GM03348 (cell line): ENCODE measurements at regions not wholly inside any gene's neighbourhood (a gene's known extent, or its start where the extent isn't known, plus 50 kb on each side); places are given as distances from the start of the nearest gene placed in this dataset.

ENCODE experiments used
- DNase-seq: peaks from one replicate; pipeline ENCODE4 v3.0.0; 2012; ENCODE audit warnings: low spot score

DNA sequence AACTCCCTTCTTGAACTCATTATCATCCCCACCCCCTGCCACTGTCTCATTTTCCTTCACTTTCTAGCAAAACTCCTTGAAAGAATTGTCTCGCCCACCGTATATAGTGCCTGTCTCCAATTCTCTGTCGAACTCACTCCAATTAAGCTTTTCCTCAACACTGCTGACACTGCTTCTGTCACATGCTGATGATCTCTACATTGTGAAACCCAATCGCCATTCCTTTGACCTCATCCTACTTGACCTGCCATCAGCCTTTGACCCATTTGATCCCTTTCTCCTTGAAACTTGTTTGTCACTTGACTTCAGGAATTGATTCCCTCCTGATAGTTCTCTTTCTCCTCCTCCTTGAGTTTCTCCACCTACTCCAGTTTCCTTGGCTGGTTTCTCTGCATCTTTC is 54.8 kb downstream of the CCDC71L start:
- DNase-seq, result no peak

DNA sequence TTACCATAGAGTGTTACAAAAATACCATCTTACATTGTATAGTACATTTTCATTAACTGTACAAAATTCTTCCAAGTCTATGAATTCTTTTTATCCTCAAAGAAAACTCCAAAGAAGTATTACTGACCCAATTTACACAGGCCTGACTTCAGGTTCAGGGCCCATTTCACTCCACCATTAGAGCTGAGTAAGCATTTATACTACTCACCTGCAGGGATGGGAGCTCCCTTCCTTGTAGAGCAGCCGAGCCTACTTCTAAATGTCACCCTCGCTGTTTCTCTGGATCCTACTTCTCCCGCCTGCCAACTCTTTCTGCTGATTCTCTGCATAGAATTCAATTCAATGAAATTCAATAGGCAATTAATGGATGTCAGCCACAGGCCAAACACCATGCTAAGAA is 56.0 kb downstream of the CCDC71L start:
- no peak for DNase-seq

DNA sequence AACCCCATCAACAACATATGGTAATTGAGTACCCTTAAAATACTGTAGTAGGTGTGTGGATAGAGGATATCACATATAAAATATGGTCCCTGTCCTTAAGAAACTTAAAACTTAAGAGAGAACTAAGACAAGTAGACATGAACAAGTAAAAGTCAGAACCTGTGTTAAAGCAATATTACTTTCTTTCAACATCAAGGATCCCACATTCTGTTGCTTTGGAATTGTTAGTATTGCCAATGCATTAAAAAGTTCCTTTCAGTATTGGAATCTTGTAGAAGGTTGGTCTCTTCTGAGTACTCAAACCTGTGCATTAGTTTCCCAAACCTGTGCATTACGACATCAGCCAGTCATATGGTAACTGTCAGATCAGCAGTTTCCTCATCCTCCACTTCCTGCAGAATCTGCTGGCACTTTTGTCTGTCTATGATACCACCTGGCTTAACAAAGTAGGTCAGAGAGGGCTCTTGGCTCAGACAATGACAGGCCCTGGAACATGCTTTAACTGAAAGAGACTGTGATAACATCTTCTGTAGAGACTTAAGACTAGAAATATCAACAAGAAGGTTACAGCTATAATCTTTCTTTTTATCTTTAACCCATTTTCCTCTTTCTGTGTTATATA is 56.5 kb downstream of the CCDC71L start:
- no peak for DNase-seq

DNA sequence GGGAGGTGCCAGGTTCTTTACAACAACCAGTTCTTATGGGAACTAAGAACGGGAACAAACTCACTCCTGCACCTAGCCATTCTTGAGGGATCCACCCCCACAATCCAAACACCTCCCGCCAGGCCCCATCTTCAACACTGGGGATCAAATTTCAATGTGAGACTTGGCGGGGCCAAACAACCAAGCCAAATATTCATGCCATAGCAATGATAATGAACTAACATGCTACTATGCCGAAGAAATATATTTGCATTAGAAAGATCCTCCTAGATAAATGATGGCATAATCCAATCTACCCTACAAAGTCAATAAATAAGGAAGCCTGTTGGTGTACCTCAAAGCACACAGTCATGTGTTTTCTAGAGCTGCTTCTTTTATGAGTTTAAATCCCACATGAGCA is 57.6 kb downstream of the CCDC71L start:
- no peak for DNase-seq

DNA sequence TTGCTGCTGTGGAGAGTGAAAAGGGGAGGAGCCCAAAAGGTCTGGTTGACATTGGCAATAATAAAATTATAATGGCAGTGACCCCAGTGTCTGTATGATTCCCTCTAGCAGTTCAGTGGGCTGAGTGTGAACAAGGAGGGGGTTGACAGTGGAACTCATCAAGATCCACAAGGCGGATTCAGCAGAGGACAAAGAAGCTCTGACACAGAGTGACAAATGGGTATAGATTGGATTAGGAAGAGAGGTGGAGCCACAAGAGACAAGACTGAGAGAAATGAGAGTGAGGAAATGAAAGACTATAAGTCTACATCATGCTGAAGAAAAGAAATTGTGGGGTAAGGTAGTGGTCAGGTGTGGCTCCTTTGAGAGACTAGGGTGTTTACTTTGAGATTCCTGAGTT is 58.9 kb downstream of the CCDC71L start:
- DNase-seq, result no peak

DNA sequence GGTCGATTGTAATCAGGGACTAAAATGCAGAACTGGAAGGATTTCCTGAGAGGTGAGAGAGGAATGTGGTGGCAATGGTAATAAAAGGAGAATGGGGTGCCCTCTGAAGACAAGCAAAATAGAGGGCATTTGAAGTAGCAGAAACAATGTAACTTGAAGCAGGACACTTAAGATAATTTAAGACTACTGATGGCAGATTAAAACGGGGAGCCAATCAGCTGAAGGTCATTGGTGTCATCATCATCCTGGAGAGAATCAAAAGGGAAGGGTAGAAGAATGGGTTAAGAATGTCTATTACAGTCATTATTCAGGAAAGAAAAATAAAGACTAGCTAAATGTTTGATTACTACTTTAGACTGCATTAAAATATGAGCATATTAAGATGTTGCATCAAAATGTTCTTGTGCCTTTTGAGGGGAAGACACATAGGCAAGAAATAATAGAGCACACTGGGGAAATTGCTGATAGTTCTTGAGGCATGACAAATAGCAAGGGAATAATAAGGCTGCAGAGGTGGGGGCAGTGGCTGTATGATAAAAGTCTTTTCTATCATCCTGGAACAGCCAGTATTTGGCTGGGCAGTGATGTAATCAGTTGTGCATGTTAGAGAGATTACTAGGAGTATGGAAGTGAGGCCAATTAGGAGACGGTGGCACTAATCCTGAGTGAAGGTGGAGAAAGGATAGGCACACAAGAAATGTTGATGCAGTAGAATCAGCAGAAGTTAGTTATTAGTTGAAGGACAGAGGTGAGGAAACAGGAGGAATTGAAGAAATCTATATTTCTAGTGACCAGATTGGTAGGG is 60.2 kb downstream of the CCDC71L start:
- no peak for DNase-seq

DNA sequence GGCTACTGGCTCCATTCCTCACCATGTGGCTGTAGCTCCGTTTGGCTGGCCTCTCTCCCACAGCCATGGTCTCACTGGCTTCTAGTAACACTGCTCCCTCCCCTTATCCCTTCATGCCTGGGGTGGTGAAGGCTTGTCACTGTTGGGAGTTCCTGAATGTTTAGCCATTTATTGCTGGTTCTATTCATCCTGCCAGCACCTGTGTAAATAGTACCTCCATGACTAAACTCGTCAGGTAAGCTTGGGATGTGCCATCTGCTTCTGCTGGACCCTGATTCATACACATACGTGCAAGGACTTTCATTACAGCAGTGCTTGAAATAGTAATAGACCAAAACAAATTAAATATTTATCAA is 61.6 kb downstream of the CCDC71L start:
- DNase-seq, result no peak

DNA sequence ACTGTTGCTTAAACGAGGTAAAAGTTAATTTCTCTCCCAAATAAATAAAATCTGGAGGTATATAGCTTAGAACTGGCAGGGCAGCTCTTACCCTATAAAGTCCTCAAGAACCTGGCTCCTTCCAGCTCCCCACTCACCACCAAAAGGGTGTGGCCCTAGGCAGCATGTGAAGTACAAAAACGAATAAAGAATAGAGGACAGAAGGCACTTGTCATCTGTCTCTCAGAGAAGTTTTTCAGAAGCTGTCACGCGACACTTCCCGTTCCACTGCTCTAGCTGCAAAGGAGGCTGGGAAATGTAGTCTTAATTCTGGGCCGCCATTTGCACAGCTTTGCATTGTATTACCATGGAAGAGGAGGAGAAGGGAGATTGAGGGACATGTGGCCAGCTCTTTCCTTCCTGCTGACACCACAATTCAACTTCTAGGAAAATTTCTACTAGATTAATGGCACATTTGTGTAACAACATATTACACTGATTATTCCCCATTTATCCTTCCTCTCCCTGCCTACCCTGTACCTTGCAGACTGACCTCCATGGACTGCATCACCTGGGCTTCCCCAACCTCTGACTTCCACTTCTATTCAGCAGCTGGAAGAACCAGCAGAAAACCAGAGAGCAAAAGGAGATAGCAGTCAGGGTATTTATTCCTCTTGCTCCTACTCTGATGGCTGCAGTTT is 62.2 kb downstream of the CCDC71L start:
- DNase-seq, result peak; percentile 62

DNA sequence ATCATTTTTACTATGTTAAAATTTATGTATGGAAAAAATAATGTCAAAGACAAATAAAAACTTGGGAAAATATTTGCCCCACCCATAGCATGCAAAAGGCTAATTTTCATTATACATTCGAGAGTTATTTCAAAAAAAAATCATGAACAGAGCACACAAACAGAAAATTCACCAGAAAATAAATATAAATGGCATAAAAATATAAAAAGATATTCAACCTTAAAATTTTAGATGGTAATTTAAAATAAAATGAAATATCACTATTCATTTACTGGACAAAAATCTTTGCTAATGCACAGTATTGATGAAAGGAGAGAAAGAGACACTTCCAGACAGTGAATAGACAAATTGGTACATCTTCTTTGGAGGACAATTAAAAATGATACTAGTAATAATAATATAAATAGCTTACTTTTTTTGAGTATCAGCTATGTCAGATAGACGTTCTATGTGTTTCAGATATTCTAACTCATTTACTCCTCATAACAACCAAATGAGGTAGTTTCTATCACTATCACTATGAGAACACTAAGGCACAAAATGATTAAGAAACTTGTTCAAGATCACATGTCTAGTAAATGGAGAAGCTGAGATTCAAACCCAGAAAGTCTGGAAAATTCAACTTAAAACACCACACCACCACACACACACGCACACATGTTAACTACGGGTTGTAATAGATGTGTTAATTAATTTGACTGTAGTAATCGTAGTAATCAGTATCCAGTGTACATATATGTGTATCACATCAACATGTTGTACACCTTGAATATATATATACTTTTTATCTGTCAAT is 63.0 kb downstream of the CCDC71L start:
- DNase-seq, result no peak

DNA sequence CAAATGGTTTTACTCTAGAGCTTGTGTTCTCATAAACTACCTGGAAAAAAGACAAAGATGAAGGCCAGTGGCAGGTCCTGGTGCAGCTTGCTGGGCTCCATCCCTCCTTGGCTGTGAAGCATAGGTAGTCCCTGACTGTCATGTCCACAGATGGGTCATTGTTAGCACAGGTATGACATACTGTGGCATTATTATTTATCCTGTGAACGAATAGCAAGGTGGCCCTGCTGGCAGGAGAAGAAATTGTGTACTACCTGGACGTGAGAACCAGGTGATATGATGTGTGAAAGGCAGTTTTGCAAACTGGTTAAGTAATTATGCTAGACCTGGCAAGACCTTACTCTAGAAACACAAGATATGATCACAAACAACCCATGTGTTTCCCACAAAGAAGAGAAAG is 63.9 kb downstream of the CCDC71L start:
- DNase-seq, result no peak

DNA sequence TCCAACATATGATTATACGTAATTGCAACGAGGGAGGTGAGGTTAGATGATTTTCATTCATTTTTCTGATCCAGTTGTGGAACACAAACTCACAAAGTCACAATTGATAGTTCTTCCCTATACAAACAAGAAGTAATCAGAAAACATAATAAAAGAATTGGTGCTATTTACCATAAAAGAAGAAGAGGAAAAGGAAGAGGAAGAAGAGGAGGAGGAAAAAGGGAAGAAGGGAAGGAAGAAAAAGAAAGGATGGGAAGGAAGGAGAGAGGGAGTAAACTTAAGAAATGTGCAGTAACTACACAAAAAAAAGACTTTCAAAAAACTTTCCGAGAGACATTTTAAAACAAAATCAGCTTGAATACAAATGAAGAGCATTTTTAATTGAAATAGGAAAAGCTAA is 65.0 kb downstream of the CCDC71L start:
- DNase-seq, result no peak

DNA sequence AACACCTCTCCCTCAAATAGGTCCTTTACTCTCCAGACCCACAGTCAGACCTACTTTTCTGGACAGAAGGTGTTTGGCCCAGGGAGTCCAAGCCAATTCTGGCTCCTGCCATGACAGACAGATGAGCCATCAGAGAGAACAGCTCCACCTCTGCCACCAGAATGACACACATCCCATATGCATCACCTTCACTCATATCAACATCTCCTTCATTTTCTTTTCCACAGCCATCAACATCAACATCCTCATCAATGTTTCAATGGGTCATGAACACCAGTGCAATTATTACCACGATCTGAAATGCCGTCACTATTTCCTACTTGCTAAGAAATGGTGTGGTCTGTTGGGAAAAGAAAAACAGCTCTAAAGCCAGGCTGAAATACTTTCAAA is 67.9 kb downstream of the CCDC71L start:
- no peak for DNase-seq

DNA sequence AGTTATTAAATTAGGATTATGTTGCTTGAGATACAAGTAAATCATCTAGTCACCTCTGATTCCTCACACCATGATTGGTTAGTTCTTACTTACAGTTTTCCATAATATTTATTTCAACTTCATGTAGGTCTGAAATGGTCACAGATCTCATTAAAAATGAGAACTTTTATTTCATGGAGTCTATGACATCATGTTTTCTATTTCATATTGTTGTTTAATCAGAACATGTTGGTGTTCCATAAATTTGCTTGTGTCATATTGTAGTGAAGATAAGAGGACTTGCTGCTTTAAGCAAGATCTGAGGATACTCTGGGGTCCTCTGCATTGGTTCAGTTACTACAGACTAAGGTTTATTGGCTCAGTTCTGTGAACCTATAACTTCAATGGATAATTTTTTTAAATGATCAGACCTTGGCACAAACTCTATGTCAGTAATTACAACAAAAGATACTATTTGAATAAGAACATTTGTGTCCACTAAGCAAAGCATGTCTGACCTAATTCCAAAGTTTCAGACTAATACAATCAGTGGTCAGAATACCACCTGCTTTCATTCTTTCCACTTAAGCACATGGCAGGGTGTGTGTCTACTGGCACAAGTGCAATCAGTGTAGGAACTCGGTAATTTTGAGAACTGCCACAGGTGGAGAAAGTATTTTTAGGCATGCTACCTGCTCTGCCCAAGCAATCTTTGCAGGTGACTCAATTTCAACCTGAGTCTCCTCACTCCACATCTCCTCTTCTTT is 68.5 kb downstream of the CCDC71L start:
- DNase-seq, result no peak

DNA sequence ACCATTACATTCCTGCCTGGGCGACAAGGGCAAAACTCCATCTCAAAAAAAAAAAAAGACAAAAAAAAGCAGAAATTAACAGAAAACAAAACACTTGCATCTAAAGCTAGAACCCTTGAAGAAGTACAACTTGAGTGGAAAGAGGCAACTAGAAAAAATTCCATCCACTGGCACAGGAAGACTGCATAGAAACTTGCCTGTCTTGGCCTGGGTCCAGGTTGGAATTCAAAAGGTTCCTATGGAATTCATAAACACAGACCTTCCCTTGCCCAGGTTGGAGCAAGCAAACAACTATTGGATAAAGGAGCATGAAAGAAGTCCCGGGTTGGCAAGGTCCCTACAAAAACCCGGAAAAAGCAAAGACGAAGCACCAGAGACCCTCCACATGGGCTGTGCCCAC is 69.8 kb downstream of the CCDC71L start:
- no peak for DNase-seq

DNA sequence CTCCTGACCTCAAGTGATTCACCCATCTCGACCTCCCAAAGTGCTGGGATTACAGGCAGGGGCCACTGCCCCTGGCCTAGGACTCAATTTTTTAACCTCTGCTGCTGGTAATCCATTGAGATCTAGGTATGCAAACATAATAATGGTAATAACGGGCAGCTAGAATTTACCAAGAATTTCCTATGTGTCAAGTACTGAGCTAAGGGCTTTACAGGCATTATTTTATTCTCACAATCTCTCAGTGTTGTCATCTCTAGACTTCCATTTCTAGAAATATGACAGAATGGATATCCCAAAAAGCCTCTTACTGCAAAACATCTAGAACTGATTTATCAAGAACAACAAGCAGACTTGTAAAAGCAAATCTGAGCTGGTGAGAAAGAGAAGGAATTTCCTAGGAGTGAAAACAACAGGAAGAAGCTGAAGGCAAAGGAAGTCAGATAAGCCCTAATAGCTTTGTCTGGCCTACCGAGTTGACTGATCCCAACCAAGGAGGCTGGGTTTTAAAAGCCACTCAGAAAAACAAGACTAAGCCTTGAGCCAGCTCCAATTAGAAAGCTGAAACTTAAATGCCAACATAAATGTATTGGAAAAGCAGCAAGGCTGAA is 70.6 kb downstream of the CCDC71L start:
- no peak for DNase-seq

DNA sequence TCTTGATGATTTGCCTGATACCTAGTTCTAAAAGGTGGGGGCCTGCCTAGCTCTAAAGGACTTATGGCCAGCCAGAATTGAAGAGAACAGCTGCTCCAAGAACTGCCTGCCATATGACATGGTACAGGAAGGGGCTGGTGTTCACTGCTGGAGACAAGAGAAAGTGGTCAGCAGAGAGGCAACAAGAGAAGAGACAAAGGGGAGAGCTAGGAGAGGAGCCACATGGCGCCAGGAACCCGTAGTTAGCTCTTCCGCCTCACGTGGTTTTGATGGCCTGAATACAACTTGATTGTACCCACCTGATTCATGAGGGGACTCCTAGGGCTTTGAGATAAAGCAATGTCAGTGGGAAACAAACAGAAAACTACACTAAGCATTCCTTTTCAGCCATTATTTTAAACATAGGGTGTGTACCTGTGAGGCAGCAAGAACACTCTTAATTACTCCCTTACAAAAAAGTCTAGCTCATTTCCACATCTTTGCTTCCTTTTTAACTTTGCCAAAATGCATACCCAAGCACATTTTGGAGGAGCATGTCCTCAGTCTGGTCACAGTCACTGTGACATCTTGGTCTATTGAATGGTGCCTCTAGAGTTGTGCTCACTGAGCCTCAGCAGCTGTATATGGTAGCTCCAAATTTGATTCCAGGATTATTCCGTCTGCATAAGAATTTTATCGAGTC is 71.6 kb downstream of the CCDC71L start:
- no peak for DNase-seq

DNA sequence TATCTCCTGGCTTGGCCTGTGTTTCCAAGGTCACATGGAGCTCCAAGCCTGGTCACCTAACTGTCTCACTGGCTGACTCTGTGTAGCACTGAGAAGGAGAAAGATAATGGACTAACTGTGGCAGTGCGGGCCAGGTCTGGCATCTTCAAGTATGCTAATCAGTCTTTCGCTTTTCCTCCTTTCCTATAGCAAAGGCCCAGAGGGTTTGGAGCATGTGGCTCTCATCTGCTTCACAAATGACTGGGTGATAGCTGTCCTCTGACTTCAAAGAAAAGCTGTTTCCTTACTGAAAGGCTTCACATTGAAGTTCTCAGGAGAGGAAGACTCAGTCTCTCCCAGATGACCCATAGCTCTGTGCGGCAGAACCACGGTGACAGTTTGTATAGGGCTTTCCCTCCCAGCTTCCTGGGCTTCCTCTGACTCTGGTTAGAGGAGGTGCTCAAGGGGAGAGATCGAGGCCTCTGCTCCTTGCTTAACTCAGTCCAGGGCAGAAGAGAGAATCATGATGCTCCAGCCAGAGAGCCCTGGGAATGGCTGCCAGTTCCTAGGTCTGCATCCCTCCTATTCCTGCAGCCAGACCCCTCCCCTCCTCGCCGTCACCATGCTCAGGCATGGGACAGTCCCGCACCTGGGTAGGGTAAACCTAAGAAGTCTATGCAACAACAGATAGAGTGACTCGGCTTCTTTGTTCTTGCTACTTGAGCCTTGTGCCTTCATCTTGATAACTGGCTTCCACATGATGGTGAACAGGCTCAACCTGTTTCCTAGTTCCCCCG is 72.3 kb downstream of the CCDC71L start:
- DNase-seq, result no peak

DNA sequence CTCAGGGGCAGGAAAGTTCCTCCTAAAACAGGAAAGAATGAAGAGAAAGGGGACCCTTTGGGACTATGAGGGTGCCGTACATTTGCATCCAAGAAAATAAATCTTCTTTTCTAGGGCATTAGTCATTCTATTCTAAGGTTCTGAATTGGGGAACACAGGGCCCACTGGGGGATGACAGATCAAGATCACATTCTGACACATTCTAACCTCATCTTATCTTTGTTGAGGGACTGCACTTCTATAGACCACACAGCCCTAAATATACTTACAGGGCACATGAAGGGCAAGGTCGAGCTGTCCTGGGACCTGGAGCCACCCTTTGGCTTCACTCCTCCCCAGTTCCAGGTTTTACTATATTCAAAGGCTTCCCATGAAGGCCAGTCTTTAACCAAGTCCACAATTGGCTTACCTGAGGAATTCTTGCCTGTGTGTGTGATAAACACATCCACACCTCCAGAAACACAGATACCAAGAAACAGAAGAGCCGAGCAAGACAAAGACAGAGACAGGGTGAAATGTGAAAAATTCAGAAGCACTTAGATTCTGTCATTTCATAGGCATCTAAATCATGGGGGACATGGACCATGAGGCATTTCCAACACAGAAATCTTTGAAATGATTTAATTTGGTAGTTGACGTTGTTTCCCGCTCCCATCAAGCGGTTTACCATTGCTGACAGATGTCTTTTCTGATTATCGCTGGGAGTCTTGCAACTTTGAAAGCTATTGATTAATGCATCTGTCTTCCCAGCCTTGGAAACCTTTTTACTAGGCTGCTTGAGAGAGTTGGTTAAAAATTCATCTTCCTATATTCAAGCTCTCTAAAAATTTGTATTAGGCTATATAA is 75.8 kb downstream of the CCDC71L start:
- no peak for DNase-seq
